Retina (tissue), 1 donor: ENCODE measurements at regions not wholly inside any gene's neighbourhood (a gene's known extent, or its start where the extent isn't known, plus 50 kb on each side); places are given as distances from the start of the nearest gene placed in this dataset.

Source experiments
- DNase-seq: peaks from one replicate; pipeline ENCODE4 v3.0.0-alpha.2; 2016

GRCh38 chr4:130090427-130090826 is 994.5 kb downstream of the C4orf33 start:
- no peak for DNase-seq

GRCh38 chr4:130092187-130093015 is 996.4 kb downstream of the C4orf33 start:
- DNase-seq: no peak

GRCh38 chr4:130099105-130099504 is 1003.2 kb downstream of the C4orf33 start:
- DNase-seq: no peak

DNA sequence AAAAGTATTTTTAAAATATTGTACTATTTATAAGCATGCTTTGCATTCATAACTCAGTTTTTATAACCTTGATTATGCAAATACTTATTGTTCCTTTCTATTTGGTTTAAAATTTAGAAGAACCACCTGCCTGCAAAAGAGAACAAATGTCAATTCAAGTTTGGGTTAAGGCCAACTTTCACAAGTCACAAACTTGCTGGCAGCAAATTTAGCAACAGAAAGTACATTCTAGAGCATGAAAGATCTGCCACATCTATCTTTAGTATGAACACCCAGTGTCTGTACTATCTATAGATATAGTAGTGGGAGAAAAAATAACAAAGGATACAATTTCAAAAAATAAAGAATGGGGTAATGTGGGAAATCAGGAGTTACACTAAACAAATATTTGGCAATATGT is 1014.2 kb downstream of the C4orf33 start:
- DNase-seq: no peak

- DNase-seq: no peak
Observed at GRCh38 chr4:130110770-130111169, 1014.8 kb downstream of the C4orf33 start.

DNA sequence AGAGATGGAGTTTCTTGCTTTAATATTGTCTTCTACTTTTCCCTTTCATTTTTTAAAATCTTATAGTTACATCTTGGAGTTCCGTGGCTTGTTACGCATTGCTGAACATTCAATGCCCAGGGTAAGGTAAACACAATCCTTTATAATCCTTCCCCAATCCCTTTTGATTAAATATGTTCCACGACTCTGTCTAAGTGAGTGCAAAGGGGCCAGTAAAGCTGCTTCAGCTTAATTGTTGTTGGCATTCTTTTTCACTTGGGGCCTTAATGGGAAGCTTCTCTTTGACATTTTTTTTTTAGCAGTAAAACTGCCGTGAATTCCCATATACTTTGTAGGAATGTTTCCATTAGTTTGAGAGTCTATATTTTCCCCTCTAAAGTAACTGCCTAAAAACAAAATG is 1028.1 kb downstream of the C4orf33 start:
- DNase-seq: peak; percentile 49

- DNase-seq: no peak
Observed at GRCh38 chr4:130125467-130125866, 1029.5 kb downstream of the C4orf33 start.

GRCh38 chr4:130127297-130127696 is 1031.3 kb downstream of the C4orf33 start:
- DNase-seq: no peak

- no peak for DNase-seq
Observed at GRCh38 chr4:130131536-130131935, 1035.6 kb downstream of the C4orf33 start.

- no peak for DNase-seq
Observed at GRCh38 chr4:130141651-130142050, 1045.7 kb downstream of the C4orf33 start.

DNA sequence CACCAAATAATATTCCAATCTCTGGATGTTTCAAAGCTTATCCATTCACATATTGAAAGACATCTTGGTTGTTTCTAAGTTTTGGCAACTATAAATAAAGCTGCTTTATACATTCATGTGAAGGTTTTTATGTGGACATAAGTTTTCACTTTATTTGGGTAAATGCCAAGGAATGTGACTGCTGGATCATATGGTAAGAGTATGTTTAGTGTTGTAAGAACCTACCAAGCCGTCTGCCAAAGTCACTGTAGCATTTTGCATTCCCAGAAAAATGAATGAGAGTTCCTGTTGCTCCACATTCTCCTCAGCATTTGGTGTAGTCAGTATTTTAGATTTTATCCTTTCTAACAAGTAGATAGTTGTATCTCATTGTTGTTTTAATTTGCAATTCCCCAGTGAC is 1047.7 kb downstream of the C4orf33 start:
- no peak for DNase-seq

DNA sequence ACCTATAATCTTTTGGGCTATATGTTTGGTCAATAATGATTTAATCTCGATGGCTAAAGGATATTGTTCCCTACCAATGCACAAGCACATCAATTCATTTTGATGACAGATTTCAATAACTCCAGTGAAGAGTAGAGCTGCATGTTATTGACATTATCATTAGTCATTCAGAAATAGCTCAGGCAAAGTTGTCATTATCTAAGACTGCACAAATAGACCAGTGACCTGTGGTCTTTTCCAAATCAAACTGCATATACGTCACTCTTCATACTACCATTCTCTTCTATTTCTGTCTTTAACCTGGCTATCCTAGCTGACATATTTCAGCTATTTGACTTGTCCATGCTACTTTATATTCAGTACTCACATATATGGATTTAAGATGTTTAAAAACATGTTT is 1050.8 kb downstream of the C4orf33 start:
- no peak for DNase-seq

GRCh38 chr4:130147641-130148040 is 1051.7 kb downstream of the C4orf33 start:
- DNase-seq: peak; percentile 42

GRCh38 chr4:130154901-130155300 is 1058.9 kb downstream of the C4orf33 start:
- no peak for DNase-seq

DNA sequence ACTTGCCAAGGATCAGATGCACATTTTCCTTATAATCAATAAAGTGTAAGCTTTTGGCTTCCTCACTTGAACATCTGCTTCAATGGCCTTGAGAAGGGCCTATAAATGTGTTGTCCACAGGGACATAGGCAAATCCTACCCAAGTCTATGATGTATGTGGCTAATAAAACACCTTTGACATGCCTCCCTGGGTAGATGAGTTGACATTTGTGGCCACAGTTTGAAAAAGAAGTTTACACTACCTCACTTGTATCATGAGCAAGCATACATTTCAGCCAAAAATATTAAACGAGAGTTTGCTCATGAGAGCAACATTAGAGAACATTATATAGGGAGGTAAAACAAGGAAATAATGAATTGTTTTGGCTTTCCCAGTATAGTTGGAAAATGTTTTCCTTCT is 1067.7 kb downstream of the C4orf33 start:
- DNase-seq: no peak

DNA sequence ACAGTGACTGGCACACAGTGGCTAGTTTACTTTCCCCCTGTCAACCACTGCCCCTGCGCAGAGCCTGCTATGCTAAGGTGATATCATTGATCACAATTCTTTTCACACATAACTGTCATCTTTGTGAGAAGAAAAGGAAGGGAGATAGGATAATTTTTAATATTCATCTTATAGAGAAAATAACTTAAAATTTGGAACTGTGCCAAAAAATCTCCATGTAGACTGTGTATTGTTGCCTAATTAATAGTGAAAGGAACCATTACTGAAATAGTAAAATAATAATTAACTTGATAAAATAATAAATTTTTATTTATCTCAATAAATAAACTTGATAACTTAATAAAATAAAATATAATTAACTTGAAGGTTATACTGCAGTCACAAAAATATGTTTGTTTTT is 1069.4 kb downstream of the C4orf33 start:
- DNase-seq: no peak

DNA sequence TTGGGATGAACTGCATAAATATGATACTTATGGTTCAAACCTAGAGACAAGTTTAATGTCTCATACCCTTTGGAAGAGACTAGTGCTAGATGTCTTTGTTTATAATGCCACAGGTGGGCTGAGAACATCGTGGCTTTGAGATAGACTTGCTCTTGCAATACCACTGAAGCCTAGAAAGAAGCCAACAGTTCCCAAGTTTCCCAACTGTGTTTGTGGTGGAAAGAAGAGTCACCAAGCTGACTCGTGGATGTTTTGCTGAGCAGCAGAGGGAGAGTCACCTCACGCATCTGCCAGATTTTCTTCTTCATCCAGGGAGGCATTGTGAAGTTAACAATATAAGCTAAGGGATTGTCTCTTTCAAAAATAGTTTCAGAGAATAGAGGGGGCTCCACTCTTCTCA is 1076.2 kb downstream of the C4orf33 start:
- DNase-seq: no peak

DNA sequence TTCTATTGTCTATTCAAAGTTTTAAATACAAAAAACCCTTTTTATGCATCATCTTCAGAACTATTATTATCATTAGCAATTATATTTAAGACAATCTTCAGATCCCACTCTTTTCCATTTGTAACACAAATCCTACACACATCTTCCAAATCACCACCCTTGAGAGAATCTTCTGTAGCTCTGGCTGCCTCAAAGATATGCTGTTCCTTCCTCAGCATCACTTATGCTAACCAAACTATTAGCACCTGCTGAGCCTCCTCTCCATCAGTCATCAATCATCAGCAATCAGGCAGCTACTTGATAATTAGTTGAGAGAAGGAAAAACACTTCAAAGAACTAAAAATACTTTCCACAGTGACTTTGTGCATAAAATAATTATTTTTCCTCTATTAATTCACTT is 1082.2 kb downstream of the C4orf33 start:
- no peak for DNase-seq

- no peak for DNase-seq
Observed at GRCh38 chr4:130183096-130183495, 1087.1 kb downstream of the C4orf33 start.

GRCh38 chr4:130183766-130184165 is 1087.8 kb downstream of the C4orf33 start:
- peak; percentile 52 for DNase-seq

- DNase-seq: no peak
Observed at GRCh38 chr4:130185123-130185522, 1089.2 kb downstream of the C4orf33 start.

DNA sequence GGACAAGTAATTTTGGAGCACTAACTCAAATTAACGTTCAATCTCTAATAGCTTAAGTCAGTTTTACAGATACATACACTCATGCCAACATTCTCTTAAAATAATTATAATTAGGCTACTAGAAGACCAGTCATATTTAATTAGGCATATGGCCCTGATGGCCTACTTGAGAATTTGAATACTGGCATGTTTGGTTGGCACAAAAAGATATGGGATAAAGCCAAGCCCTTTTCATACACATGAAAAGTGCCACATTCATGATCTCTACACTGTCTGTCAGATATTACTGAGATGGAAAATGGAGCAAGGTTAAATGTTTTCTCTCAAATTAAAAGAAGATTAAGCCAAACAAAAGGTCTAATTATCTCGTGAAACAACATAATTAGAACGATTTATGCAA is 1091.0 kb downstream of the C4orf33 start:
- no peak for DNase-seq

- DNase-seq: no peak
Observed at GRCh38 chr4:130187587-130187986, 1091.6 kb downstream of the C4orf33 start.

GRCh38 chr4:130192787-130193186 is 1096.8 kb downstream of the C4orf33 start:
- no peak for DNase-seq

GRCh38 chr4:130197946-130198345 is 1102.0 kb downstream of the C4orf33 start:
- no peak for DNase-seq
